Right atrium auricular region (tissue), 2 donors: ENCODE measurements at regions not wholly inside any gene's neighbourhood (a gene's known extent, or its start where the extent isn't known, plus 50 kb on each side); places are given as distances from the start of the nearest gene placed in this dataset.

Experiments
- DNase-seq: peaks from one replicate; pipeline ENCODE4 v3.0.0-alpha.2; 2019; ENCODE audit warnings: low spot score
- H3K27ac ChIP-seq, 2 donors: fragments of 200-600 bp; sonication (generic); 1 replicate in 1 of 2; 2 replicates in 1 of 2; pipeline ENCODE4 v1.5.1; 2016 to 2019
- H3K27me3 ChIP-seq, 2 donors: fragments of 200-600 bp; sonication (generic); one replicate each; pipeline versions ENCODE4 v1.5.1 to v1.6.0; 2017 to 2019
- H3K36me3 ChIP-seq: fragments of 200-600 bp; sonication (generic); one replicate; pipeline ENCODE4 v1.5.1; 2016
- H3K4me1 ChIP-seq, 2 donors: fragments of 200-600 bp; sonication (generic); one replicate each; pipeline versions ENCODE4 v1.5.1 to v1.6.0; 2017 to 2019
- H3K4me3 ChIP-seq, 2 donors: fragments of 200-600 bp; sonication (generic); 1 replicate in 1 of 2; 2 replicates in 1 of 2; pipeline ENCODE4 v1.5.1; 2017 to 2019; ENCODE audit warnings: mild to moderate bottlenecking in 1 of 2, moderate library complexity in 1 of 2
- H3K9me3 ChIP-seq, 2 donors: fragments of 200-600 bp; sonication (generic); one replicate each; pipeline ENCODE4 v1.5.1; 2019
- CTCF ChIP-seq, 2 donors: fragments of 200-600 bp; sonication (generic); IDR thresholded peaks; one replicate each; pipeline ENCODE4 v1.5.1; 2019; ENCODE audit warnings: antibody characterized with exemption in 2 of 2

GRCh38 chr4:188869581-188869980, 730.3 kb downstream of the TRIML1 start:
- TF ChIP-seq CTCF (IDR thresholded peaks at IDR 0.05) = no peak
- no peaks in the 10 kb centered on the region for H3K27me3 ChIP-seq
- no peak for DNase-seq
- H3K9me3 ChIP-seq = no peaks in the 10 kb centered on the region
- H3K36me3 ChIP-seq = no peaks in the 10 kb centered on the region
- H3K4me1 ChIP-seq = no peaks in the 10 kb centered on the region
- no peak overlapping the region for H3K4me3 ChIP-seq
- H3K27ac ChIP-seq = no peak overlapping the region

GRCh38 chr4:188872809-188873208, 733.6 kb downstream of the TRIML1 start:
- no peak overlapping the region for H3K27ac ChIP-seq
- H3K4me3 ChIP-seq = no peak overlapping the region
- TF ChIP-seq CTCF (IDR thresholded peaks at IDR 0.05) = no peak

GRCh38 chr4:188876881-188877280, 737.6 kb downstream of the TRIML1 start:
- no peak for TF ChIP-seq CTCF (IDR thresholded peaks at IDR 0.05)

More at GRCh38 chr4:188872809-188873208, 733.6 kb downstream of the TRIML1 start:
- no peaks in the 10 kb centered on the region for H3K9me3 ChIP-seq
- no peak for DNase-seq
- no peaks in the 10 kb centered on the region for H3K27me3 ChIP-seq
- no peaks in the 10 kb centered on the region for H3K4me1 ChIP-seq
- no peaks in the 10 kb centered on the region for H3K36me3 ChIP-seq

GRCh38 chr4:188879598-188879997, 740.4 kb downstream of the TRIML1 start:
- Histone ChIP-seq H3K36me3 (no peaks in the 10 kb centered on the region), H3K9me3 (no peaks in the 10 kb centered on the region), H3K4me1 (no peaks in the 10 kb centered on the region), H3K27ac (no peak overlapping the region), H3K4me3 (no peak overlapping the region), H3K27me3 (no peaks in the 10 kb centered on the region)
- TF ChIP-seq CTCF (IDR thresholded peaks at IDR 0.05) = no peak
- no peak for DNase-seq

More at GRCh38 chr4:188876881-188877280, 737.6 kb downstream of the TRIML1 start:
- H3K27me3 ChIP-seq = no peaks in the 10 kb centered on the region
- H3K36me3 ChIP-seq = no peaks in the 10 kb centered on the region
- no peaks in the 10 kb centered on the region for H3K9me3 ChIP-seq
- DNase-seq = no peak
- H3K27ac ChIP-seq = no peak overlapping the region
- H3K4me1 ChIP-seq = no peaks in the 10 kb centered on the region
- H3K4me3 ChIP-seq = no peak overlapping the region

GRCh38 chr4:188887905-188888304, 748.7 kb downstream of the TRIML1 start:
- Histone ChIP-seq H3K36me3 (no peaks in the 10 kb centered on the region), H3K4me3 (no peak overlapping the region), H3K27me3 (no peaks in the 10 kb centered on the region), H3K9me3 (no peaks in the 10 kb centered on the region), H3K27ac (no peak overlapping the region), H3K4me1 (no peaks in the 10 kb centered on the region)
- TF ChIP-seq CTCF (IDR thresholded peaks at IDR 0.05) = no peak
- no peak for DNase-seq

- H3K4me3 ChIP-seq = no peak overlapping the region
Measured at GRCh38 chr4:188892837-188893236, 753.6 kb downstream of the TRIML1 start.

More at GRCh38 chr4:188892837-188893236, 753.6 kb downstream of the TRIML1 start:
- Histone ChIP-seq H3K4me1 (no peaks in the 10 kb centered on the region), H3K27me3 (no peaks in the 10 kb centered on the region), H3K36me3 (no peaks in the 10 kb centered on the region), H3K27ac (no peak overlapping the region), H3K9me3 (no peaks in the 10 kb centered on the region)
- no peak for TF ChIP-seq CTCF (IDR thresholded peaks at IDR 0.05)
- no peak for DNase-seq
